HEK293T (cell line): ENCODE measurements at regions not wholly inside any gene's neighbourhood (a gene's known extent, or its start where the extent isn't known, plus 50 kb on each side); places are given as distances from the start of the nearest gene placed in this dataset.

Experiments used
- BHLHE40 ChIP-seq: fragments of 450-650 bp; IDR thresholded peaks from 2 replicates; pipeline ENCODE4 v1.6.1; 2016; ENCODE audit warnings: mild to moderate bottlenecking, moderate library complexity, borderline replicate concordance
- CTBP1 ChIP-seq: fragments of 450-650 bp; IDR thresholded peaks from 2 replicates; pipeline ENCODE4 v1.6.1; 2016; ENCODE audit warnings: borderline replicate concordance
- ELF4 ChIP-seq: fragments of 450-650 bp; IDR thresholded peaks from 2 replicates; pipeline ENCODE4 v1.6.1; 2017; ENCODE audit warnings: antibody characterized with exemption
- FOXA1 ChIP-seq: fragments of 450-650 bp; IDR thresholded peaks from 2 replicates; pipeline ENCODE4 v1.6.1; 2016; ENCODE audit warnings: mild to moderate bottlenecking
- FOXK2 ChIP-seq: fragments of 450-650 bp; IDR thresholded peaks from 2 replicates; pipeline ENCODE4 v1.6.1; 2016; ENCODE audit warnings: mild to moderate bottlenecking
- FOXM1 ChIP-seq: fragments of 450-650 bp; IDR thresholded peaks from 2 replicates; pipeline ENCODE4 v1.6.1; 2017; ENCODE audit warnings: mild to moderate bottlenecking, borderline replicate concordance
- HDGF ChIP-seq: fragments of 450-650 bp; IDR thresholded peaks from 2 replicates; pipeline ENCODE4 v1.6.1; 2017; ENCODE audit warnings: antibody characterized with exemption, borderline replicate concordance
- L3MBTL2 ChIP-seq: fragments of 450-650 bp; conservative IDR thresholded peaks from 2 replicates; pipeline ENCODE4 v1.6.1; 2016; ENCODE audit warnings: mild to moderate bottlenecking
- LEF1 ChIP-seq: fragments of 450-650 bp; IDR thresholded peaks from 2 replicates; pipeline ENCODE4 v1.6.1; 2017; ENCODE audit warnings: mild to moderate bottlenecking, borderline replicate concordance
- NFRKB ChIP-seq: fragments of 450-650 bp; IDR thresholded peaks from 2 replicates; pipeline ENCODE4 v1.6.1; 2016; ENCODE audit warnings: mild to moderate bottlenecking, moderate library complexity
- PKNOX1 ChIP-seq: fragments of 450-650 bp; IDR thresholded peaks from 2 replicates; pipeline ENCODE4 v1.6.1; 2016
- SUZ12 ChIP-seq: fragments of 450-650 bp; IDR thresholded peaks from 2 replicates; pipeline ENCODE4 v1.6.1; 2016; ENCODE audit warnings: mild to moderate bottlenecking
- TARDBP ChIP-seq: fragments of 450-650 bp; IDR thresholded peaks from 2 replicates; pipeline ENCODE4 v1.6.1; 2016
- ZNF384 ChIP-seq: fragments of 450-650 bp; IDR thresholded peaks from 2 replicates; pipeline ENCODE4 v1.6.1; 2016

GRCh38 chr1:234529950-234530237 is 50.9 kb upstream of the TARBP1 start:
- TF ChIP-seq LEF1 (no peak), FOXM1 (no peak), TARDBP (no peak), BHLHE40 (no peak), HDGF (no peak), SUZ12 (no peak), NFRKB (no peak), ELF4 (no peak), PKNOX1 (no peak), L3MBTL2 (no peak), CTBP1 (no peak), FOXA1 (no peak), ZNF384 (no peak), FOXK2 (no peak)
